GM12872 (cell line): ENCODE measurements at regions not wholly inside any gene's neighbourhood (a gene's known extent, or its start where the extent isn't known, plus 50 kb on each side); places are given as distances from the start of the nearest gene placed in this dataset.

Experiments used
- TF ChIP-seq, protein P1 (sequence below): IDR thresholded peaks from 3 replicates; pipeline ENCODE4 v1.5.1; 2011; ENCODE audit warnings: low read depth, mild to moderate bottlenecking, low read length, moderate library complexity; ENCODE audit not compliant: insufficient read depth

DNA sequence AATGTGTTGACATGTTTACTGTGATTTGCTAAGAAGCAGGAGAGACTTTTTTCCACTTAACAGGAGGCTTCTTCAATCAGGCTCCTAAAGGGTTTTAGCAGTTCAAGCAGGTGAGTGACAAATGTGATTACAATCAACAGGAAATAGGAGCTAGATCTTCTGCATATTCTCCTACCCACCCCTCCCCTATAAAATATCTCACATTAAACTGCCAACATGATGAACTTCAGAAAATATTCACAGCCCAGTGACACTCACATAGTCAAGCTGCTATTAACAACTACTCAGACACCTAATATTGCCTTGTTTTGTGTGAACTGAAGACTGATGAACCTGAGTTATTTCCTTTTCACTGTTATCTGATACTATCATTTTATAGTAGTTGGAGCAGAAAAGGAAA, 55.9 kb upstream of the ANTXR2 start:
- TF ChIP-seq, protein P1, sequence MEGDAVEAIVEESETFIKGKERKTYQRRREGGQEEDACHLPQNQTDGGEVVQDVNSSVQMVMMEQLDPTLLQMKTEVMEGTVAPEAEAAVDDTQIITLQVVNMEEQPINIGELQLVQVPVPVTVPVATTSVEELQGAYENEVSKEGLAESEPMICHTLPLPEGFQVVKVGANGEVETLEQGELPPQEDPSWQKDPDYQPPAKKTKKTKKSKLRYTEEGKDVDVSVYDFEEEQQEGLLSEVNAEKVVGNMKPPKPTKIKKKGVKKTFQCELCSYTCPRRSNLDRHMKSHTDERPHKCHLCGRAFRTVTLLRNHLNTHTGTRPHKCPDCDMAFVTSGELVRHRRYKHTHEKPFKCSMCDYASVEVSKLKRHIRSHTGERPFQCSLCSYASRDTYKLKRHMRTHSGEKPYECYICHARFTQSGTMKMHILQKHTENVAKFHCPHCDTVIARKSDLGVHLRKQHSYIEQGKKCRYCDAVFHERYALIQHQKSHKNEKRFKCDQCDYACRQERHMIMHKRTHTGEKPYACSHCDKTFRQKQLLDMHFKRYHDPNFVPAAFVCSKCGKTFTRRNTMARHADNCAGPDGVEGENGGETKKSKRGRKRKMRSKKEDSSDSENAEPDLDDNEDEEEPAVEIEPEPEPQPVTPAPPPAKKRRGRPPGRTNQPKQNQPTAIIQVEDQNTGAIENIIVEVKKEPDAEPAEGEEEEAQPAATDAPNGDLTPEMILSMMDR, result no peak

DNA sequence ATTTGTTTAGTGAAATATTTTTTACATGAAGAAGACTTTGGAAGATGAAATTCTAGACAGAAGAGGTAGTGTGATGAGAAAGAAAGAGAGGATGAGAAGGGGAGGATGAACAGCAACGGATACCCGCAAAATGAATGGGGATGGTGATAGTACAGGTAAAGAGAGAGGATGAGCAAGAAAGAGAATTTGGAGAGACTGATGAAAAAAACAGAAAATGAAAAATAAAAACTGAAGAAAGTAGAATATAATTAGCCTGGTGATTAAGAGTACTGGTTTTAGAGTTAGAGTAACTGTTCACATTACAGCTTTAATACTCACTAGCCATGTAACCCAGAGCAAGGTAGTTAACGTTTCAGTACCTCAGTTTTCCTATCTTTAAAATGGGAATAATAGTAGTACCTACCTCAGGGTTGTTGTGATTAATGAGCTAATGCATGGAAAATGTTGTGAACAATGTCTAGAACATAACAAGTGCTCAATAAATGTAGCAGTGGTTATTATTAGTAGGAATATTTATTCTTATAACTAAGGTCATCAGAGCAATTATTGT, 54.9 kb upstream of the ANTXR2 start:
- TF ChIP-seq, protein P1, result no peak

DNA sequence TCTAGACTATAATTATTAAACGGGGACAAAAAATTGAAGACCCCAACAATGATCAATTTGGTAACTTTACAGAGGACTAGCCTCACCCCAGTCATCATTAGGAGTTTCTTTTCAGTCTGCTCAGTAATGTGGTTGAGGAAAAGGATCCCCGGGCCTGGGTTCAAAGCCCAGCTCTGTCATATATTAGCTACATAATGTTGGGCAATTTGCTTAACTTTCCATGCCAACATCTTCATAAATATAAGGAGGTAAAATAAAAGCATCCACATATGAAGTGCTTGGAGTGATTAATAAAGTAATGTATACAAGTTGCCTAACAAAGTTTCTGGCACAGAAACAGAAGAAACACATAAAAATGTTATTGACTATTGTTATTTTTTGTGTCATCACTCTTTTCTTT, 53.4 kb upstream of the ANTXR2 start:
- TF ChIP-seq, protein P1, result no peak

DNA sequence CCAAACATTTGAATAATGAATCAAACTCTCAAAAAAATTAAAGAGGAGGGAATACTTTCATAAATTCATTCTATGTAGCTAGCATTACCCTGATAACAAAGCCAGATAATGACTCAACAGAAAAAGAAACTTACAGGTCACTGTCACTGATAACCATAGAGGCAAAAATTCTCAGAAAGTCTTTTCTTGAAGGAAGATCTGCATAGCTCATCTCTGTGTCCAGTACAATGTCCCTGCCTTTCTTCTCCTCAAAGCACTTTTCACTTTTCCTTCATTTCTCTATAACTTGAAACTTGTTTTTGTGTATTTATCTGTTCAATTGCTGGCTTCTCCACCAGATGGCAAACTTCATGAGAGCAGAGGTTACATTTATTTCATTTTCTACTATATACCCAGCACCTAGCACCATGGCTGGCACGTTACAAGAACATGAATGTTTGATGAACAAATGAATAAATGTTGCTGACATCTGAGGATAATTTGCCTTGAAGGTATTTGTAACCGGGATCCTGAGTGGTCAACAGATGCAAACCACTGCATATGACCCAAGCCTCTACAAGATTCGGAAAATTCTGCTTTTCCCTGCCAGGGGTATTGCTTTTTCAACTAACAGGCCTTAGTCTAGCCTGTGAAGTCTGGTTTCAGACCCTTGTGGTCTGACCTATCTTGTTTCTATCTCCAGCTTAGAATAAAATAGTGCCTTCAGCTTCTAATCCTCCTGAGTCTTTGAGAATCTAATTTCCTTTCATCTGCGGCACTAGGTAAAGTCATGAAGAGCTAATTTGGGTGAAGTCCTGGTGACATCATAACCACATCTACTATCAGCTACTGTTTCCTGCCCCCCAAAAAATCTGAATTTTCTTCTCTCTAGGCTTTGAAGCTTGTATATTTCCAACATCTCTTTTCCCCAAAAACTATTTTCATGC, 52.5 kb upstream of the ANTXR2 start:
- TF ChIP-seq, protein P1, result peak; percentile 39

DNA sequence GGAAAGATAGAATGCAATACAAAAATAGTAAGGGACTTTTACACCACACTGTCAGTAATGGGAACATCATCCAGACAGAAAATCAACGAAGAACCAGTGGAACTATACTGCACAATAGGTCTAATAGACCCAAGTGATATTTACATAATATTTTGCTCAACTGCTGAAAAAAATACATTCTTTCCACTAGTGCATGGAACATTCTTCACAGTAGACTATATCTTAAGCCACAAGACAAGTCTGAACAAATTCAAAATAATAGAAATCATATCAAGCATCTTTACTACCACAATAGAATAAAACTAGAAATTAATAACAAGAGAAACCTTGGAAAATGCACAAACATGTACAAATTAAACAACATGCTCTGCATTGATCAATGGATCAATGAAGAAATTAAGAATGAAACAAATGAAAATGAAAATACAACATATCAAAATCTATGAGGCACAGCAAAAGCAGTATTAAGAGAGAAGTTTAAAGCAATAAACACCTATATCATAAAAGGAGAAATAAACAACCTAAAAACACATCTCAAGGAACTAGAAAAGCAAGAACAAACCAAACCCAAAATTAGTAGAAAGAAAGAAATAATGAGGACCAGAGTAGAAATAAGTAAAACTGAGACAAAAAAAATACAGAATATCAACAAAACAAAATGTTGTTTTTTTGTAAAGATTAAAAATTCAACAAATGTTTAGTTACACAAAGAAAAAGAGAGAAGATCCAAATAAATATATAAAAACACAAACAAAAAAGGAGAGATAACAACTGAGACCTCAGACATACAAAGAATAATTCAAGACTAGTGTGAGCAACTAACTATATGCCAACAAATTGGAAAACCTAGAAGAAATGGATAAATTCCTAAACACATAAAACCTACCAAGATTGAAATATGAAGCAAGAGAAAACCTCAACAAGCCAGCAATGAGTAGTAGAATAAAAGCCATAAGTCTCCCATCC, 51.5 kb upstream of the ANTXR2 start:
- TF ChIP-seq, protein P1, result no peak
